Fibroblast of villous mesenchyme (primary cell): ENCODE measurements at regions not wholly inside any gene's neighbourhood (a gene's known extent, or its start where the extent isn't known, plus 50 kb on each side); places are given as distances from the start of the nearest gene placed in this dataset.

Experiments used
- DNase-seq: peaks from one replicate; pipeline ENCODE4 v3.0.0-alpha.2; 2010; ENCODE audit warnings: low read depth
- H3K4me3 ChIP-seq: 2 replicates; pipeline ENCODE4 v1.5.1; 2011; ENCODE audit warnings: low read depth, mild to moderate bottlenecking, low read length
- TF ChIP-seq, protein P1 (sequence below): IDR thresholded peaks from 2 replicates; pipeline ENCODE4 v1.5.1; 2012; ENCODE audit warnings: low read depth, mild to moderate bottlenecking, low read length; ENCODE audit not compliant: insufficient read depth

- no peak for DNase-seq
- no peak overlapping the region for H3K4me3 ChIP-seq
- TF ChIP-seq, protein P1, sequence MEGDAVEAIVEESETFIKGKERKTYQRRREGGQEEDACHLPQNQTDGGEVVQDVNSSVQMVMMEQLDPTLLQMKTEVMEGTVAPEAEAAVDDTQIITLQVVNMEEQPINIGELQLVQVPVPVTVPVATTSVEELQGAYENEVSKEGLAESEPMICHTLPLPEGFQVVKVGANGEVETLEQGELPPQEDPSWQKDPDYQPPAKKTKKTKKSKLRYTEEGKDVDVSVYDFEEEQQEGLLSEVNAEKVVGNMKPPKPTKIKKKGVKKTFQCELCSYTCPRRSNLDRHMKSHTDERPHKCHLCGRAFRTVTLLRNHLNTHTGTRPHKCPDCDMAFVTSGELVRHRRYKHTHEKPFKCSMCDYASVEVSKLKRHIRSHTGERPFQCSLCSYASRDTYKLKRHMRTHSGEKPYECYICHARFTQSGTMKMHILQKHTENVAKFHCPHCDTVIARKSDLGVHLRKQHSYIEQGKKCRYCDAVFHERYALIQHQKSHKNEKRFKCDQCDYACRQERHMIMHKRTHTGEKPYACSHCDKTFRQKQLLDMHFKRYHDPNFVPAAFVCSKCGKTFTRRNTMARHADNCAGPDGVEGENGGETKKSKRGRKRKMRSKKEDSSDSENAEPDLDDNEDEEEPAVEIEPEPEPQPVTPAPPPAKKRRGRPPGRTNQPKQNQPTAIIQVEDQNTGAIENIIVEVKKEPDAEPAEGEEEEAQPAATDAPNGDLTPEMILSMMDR = no peak
Observed at GRCh38 chr3:21185816-21186314, 565.1 kb downstream of the ZNF385D start.

GRCh38 chr3:21174461-21174860 is 576.5 kb downstream of the ZNF385D start:
- TF ChIP-seq, protein P1 = no peak
- peak; percentile 60 for DNase-seq
- no peak overlapping the region for H3K4me3 ChIP-seq

GRCh38 chr3:21170964-21171363 is 580.0 kb downstream of the ZNF385D start:
- DNase-seq = no peak
- TF ChIP-seq, protein P1 = peak; percentile 30
- no peak overlapping the region for H3K4me3 ChIP-seq

DNA sequence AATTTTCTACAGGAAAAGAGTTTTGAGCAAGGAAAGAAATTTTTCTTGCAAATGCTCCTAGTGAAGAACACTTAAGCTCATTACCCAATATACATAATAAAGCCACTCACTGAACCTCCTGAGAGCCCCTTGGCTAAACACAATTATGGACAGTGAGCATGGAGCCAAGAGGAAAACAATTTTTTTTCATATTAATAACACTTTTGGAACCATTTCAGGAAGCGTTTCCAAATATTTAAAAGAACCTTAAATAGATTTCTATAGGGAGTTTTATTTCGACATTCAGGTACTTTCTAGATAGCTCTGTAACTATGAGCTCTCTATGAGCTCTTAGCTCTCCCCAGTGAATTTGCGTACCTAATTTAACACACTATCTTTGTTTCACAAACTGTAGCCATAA is 581.1 kb downstream of the ZNF385D start:
- TF ChIP-seq, protein P1 = no peak
- DNase-seq = no peak
- no peak overlapping the region for H3K4me3 ChIP-seq

DNA sequence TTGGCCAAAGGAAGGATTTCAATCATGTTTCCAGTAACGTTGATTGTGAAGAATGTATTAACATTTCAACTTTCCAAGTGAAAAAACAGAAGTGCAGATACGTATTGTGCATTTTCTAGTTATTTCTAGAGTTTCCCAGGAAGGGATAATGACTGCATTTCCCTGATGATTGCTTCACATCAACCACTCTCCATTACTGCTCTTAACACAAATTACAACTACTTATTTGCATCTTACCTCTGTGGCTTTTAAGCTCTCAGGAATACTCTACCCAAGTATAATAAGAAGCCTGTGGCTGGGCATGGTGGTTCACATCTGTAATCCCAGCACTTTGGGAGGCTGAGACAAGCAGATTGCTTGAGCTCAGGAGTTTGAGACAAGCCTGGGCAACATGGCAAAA is 582.5 kb downstream of the ZNF385D start:
- no peak overlapping the region for H3K4me3 ChIP-seq

GRCh38 chr3:21163956-21164355 is 587.1 kb downstream of the ZNF385D start:
- no peak for DNase-seq
- TF ChIP-seq, protein P1 = no peak
- no peak overlapping the region for H3K4me3 ChIP-seq

More for the DNA sequence above, 582.5 kb downstream of the ZNF385D start:
- no peak for DNase-seq
- TF ChIP-seq, protein P1 = no peak

GRCh38 chr3:21159543-21159906 is 591.5 kb downstream of the ZNF385D start:
- DNase-seq = no peak
- H3K4me3 ChIP-seq = no peak overlapping the region
- TF ChIP-seq, protein P1 = no peak
